Pancreas (tissue), 10 donors: ENCODE measurements at regions not wholly inside any gene's neighbourhood (a gene's known extent, or its start where the extent isn't known, plus 50 kb on each side); places are given as distances from the start of the nearest gene placed in this dataset.
A peak's percentile ranks its signal among the peaks of the same experiment; 100 is the strongest.

ENCODE experiments used
- ATAC-seq, 4 donors: fragments of 200-7000 bp; cut with Tn5 transposase; one replicate each; pipeline versions ENCODE4 v1.8.0 to v1.9.1; 2020; ENCODE audit warnings: mild to moderate bottlenecking in 4 of 4, moderate library complexity in 4 of 4
- DNase-seq, 6 donors: peaks; one replicate each; pipeline ENCODE4 v3.0.0-alpha.2; 2020
- FAIRE-seq: peaks from 2 replicates; lab custom pipeline; 2012; peaks lifted over from hg19 to GRCh38; lab: Jason Lieb, UNC
- H3K27ac ChIP-seq, 4 donors: fragments of 200-600 bp; sonication (generic); 1 replicate in 3 of 4; 2 replicates in 1 of 4; pipeline versions ENCODE4 v1.5.0 to v1.8.0; 2020
- H3K27me3 ChIP-seq, 4 donors: fragments of 200-600 bp; one replicate each; pipeline ENCODE4 v1.8.0; 2021
- H3K36me3 ChIP-seq, 3 donors: fragments of 200-600 bp; sonication (generic) in 1 of 3; one replicate each; pipeline versions ENCODE4 v1.5.0 to v1.8.0; 2020 to 2021
- H3K4me1 ChIP-seq, 3 donors: fragments of 200-600 bp; one replicate each; pipeline ENCODE4 v1.8.0; 2021
- H3K4me3 ChIP-seq, 4 donors: fragments of 200-600 bp; sonication (generic) in 2 of 4; one replicate each; pipeline versions ENCODE4 v1.5.0 to v1.8.0; 2020 to 2021
- H3K9me3 ChIP-seq, 4 donors: fragments of 200-600 bp; one replicate each; pipeline ENCODE4 v1.8.0; 2021
- WGBS, 2 donors: extraction: QIAGEN DNeasy Blood & Tissue Kit; methylation state at CpG; one replicate each; pipeline ENCODE4 v1.1.7; 2013; 5-methylcytosine and 5-hydroxymethylcytosine counted together
- intact Hi-C, 3 donors: fragments of 100-400 bp; cut with DNase I; formaldehyde crosslinking; loops; one replicate each; pipeline versions ENCODE4 v1.11.1 to v1.14.2; 2022
- TF ChIP-seq, protein P1 (sequence below), 4 donors: fragments of 200-600 bp; sonication (generic) in 3 of 4; IDR thresholded peaks; one replicate each; pipeline versions ENCODE4 v1.5.0 to v1.8.0; 2021; ENCODE audit warnings: antibody characterized with exemption in 4 of 4
- donor health status: healthy with polysubstance abuse.
- donor health status: DM: no; HTN: no; CAD: no; lungs with moderate emphysema.
- donor health status: DM: no; HTN: no; CAD: no.
- donor health status: control.
- donor health status: control.
- donor health status: Bipolar disorder and iron deficiency.
- donor health status: DM: yes; HTN: yes; CAD: no.
- donor health status: DM: no; HTN: no; CAD: no.
- donor health status: DM: no; HTN: no; CAD: no.
- donor health status: DM: yes; HTN: yes; CAD: no.

DNA sequence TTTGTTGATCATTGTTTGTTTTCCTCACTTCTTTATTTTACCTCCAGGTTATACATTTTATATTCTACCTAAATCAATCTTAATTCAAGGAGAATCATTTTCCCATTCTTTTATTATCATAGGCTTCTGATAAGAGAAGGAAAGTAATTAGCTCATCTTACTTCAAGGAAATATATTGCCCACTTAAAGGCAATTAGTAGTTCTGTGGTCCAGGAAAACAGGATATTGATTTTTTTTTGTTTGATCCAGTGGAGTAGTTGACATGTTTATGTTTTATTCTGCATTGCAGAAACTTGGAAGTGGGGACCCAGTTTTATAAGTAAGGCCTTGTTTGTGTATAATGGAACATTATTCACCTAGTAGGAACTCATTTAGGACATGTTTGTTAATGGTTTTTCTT, 390.6 kb downstream of the NDFIP2 start:
- ATAC-seq (no peak), FAIRE-seq (no peak), DNase-seq (no peak)
- intact Hi-C loops, result no loop called here
- H3K4me3 ChIP-seq, result no peak overlapping the region
- no peak overlapping the region for H3K27ac ChIP-seq
- H3K4me1 ChIP-seq, result peaks cover 0 to 24% (median 16%) of the 10 kb centered on the region in 3 donors
- no peaks in the 10 kb centered on the region for H3K36me3 ChIP-seq
- H3K9me3 ChIP-seq, result no peaks in the 10 kb centered on the region
- no peaks in the 10 kb centered on the region for H3K27me3 ChIP-seq
- TF ChIP-seq, protein P1, sequence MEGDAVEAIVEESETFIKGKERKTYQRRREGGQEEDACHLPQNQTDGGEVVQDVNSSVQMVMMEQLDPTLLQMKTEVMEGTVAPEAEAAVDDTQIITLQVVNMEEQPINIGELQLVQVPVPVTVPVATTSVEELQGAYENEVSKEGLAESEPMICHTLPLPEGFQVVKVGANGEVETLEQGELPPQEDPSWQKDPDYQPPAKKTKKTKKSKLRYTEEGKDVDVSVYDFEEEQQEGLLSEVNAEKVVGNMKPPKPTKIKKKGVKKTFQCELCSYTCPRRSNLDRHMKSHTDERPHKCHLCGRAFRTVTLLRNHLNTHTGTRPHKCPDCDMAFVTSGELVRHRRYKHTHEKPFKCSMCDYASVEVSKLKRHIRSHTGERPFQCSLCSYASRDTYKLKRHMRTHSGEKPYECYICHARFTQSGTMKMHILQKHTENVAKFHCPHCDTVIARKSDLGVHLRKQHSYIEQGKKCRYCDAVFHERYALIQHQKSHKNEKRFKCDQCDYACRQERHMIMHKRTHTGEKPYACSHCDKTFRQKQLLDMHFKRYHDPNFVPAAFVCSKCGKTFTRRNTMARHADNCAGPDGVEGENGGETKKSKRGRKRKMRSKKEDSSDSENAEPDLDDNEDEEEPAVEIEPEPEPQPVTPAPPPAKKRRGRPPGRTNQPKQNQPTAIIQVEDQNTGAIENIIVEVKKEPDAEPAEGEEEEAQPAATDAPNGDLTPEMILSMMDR (IDR thresholded peaks at IDR 0.05), result no peak

DNA sequence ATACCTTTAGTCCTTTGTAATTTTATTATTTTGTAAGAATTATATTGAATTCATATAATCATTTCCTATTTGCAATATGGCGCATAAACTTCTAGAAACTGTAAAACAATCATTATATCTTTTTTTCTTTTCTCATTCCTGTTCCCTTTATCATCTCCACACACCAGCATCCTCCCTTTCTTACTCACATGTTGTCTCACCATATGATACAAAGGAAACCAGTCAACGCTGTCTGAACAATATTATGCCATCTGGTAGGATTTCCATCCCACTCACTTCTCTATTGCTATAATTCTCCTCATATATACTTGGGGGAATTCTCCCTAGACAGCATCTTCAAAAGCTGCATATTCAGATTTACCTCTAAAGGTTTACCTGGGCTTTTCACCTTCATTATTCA, 389.8 kb downstream of the NDFIP2 start:
- WGBS, 2 donors, result 96 to 99% methylated on average over 2 of the region's 2 CpGs
- Histone ChIP-seq H3K9me3 (no peaks in the 10 kb centered on the region), H3K4me3 (no peak overlapping the region), H3K36me3 (no peaks in the 10 kb centered on the region), H3K27me3 (no peaks in the 10 kb centered on the region), H3K27ac (no peak overlapping the region), H3K4me1 (peaks cover 0 to 24% (median 16%) of the 10 kb centered on the region in 3 donors)
- intact Hi-C loops, result no loop called here
- TF ChIP-seq, protein P1 (IDR thresholded peaks at IDR 0.05), result no peak
- DNase-seq (no peak), FAIRE-seq (no peak), ATAC-seq (no peak)

DNA sequence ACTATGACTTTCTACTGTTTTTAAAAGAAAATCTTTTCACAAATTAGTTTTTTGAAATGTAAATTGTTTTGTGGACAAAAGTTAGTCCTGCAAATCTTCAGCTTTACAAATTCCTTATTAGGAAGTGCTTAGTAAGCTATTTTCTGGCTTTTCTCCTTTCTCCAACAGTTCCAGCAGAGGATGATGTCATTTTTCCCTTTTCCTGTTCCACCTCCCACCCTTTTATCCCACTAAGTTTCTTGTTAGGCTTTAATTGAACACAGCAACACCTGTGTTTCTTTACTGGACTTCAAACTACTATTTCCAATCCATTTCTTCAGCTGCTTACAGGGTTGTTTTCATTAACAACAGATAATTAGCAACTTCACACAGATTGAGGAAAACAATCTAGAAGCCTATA, 389.2 kb downstream of the NDFIP2 start:
- Histone ChIP-seq H3K4me1 (peaks cover 0 to 24% (median 16%) of the 10 kb centered on the region in 3 donors), H3K9me3 (no peaks in the 10 kb centered on the region), H3K36me3 (no peaks in the 10 kb centered on the region), H3K27ac (no peak overlapping the region), H3K27me3 (no peaks in the 10 kb centered on the region), H3K4me3 (no peak overlapping the region)
- DNase-seq (no peak), FAIRE-seq (no peak), ATAC-seq (peak in 3 of 4 donors; percentile 25 to 44 (median 43))
- TF ChIP-seq, protein P1 (IDR thresholded peaks at IDR 0.05), result no peak
- intact Hi-C loops, result no loop called here

DNA sequence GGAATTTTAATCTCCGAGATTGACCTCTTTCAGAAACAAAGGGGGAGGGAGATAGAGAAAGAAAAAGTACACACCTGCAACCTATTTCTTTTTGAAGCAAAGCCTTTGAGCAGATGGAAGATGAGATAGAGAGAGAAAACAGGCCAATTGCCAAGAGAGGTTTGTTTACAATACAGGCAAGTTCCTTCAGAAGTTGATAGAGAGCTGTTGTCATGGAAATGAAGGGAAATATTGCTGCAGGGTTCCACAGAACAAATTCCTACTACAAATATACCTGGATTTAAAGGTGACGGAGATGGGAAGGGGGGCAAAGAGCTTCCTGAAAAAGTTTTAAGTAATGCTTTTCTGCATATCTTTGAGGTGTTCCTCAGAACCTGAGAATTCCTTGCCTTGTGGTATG, 388.4 kb downstream of the NDFIP2 start:
- intact Hi-C loops, result no loop called here
- peaks cover 0 to 24% (median 16%) of the 10 kb centered on the region in 3 donors for H3K4me1 ChIP-seq
- H3K9me3 ChIP-seq, result no peaks in the 10 kb centered on the region
- no peak overlapping the region for H3K4me3 ChIP-seq
- H3K27ac ChIP-seq, result no peak overlapping the region
- 13 to 27% methylated on average over 2 of the region's 2 CpGs for WGBS, 2 donors
- DNase-seq (peak in 2 of 6 donors; percentile 26), FAIRE-seq (no peak), ATAC-seq (peak; percentile 88 to 97 (median 92))
- H3K27me3 ChIP-seq, result no peaks in the 10 kb centered on the region
- no peaks in the 10 kb centered on the region for H3K36me3 ChIP-seq
- TF ChIP-seq, protein P1 (IDR thresholded peaks at IDR 0.05), result no peak

DNA sequence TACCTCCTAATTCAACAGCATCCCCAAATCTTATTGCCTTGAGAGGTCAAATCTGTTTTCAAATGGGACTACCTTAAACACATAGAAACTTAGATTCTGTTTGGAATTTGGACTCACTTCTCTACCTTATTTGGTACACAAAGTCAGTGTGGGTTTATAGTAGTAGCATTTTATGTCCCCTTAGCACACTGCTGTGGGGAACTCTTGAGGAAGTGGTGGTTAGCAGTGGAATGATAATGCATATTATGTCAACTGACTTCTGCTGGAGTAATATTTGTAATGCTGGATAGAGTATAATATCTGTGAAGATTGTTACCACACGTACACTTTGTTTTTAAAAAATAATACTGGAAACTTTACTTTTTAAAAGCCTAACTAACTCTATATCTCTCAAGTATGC, 386.3 kb downstream of the NDFIP2 start:
- Histone ChIP-seq H3K27ac (no peak overlapping the region), H3K4me3 (no peak overlapping the region), H3K27me3 (no peaks in the 10 kb centered on the region), H3K36me3 (no peaks in the 10 kb centered on the region), H3K9me3 (no peaks in the 10 kb centered on the region), H3K4me1 (peaks cover 0 to 24% (median 16%) of the 10 kb centered on the region in 3 donors)
- FAIRE-seq, result no peak
- TF ChIP-seq, protein P1 (IDR thresholded peaks at IDR 0.05), result no peak
- DNase-seq, result no peak
- intact Hi-C loops, result no loop called here
- 78 to 87% methylated on average over 1 of the region's 1 CpG for WGBS, 2 donors
- peak in 1 of 4 donors; percentile 12 for ATAC-seq
